ENCODE measurements at regions not wholly inside any gene's neighbourhood (a gene's known extent, or its start where the extent isn't known, plus 50 kb on each side); places are given as distances from the start of the nearest gene placed in this dataset.

DNA sequence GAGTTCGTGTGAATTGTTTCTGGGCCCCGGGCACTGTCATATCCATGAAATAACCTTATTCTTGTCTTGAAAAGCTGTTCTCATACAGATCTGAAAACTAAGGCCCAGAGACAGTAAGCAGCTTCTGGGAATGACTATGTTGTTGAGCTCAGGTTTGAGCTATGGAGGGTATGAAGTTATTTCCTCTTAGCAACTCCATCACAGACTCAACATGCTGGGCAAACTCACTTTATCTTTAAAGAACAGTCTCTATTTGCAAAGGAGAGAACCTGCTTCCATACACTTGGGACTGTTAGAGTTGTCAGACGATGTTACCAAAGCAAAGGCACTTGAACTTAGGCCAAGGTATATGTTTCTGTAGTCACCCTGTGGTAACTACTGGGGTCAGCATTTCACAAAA is 90.0 kb downstream of the GPR88 start:
- TF ChIP-seq CTCF (conservative IDR thresholded peaks at IDR 0.05; ENCODE audit: control insufficient read depth, insufficient read depth, low read depth, low read length): no peak
- DNase-seq (ENCODE audit: low read depth): no peak
- no peak overlapping the region for H3K4me3 ChIP-seq (ENCODE audit: control insufficient read depth, low read depth, low read length)

GRCh38 chr1:100628631-100629081 is 90.7 kb downstream of the GPR88 start:
- no peak overlapping the region for H3K4me3 ChIP-seq (ENCODE audit: control insufficient read depth, low read depth, low read length)
- DNase-seq (ENCODE audit: low read depth): peak; percentile 63
- no peak for TF ChIP-seq CTCF (conservative IDR thresholded peaks at IDR 0.05; ENCODE audit: control insufficient read depth, insufficient read depth, low read depth, low read length)

GRCh38 chr1:100629391-100629790 is 90.2 kb upstream of the VCAM1 start:
- no peak overlapping the region for H3K4me3 ChIP-seq (ENCODE audit: control insufficient read depth, low read depth, low read length)
- DNase-seq (ENCODE audit: low read depth): peak; percentile 34
- no peak for TF ChIP-seq CTCF (conservative IDR thresholded peaks at IDR 0.05; ENCODE audit: control insufficient read depth, insufficient read depth, low read depth, low read length)

DNA sequence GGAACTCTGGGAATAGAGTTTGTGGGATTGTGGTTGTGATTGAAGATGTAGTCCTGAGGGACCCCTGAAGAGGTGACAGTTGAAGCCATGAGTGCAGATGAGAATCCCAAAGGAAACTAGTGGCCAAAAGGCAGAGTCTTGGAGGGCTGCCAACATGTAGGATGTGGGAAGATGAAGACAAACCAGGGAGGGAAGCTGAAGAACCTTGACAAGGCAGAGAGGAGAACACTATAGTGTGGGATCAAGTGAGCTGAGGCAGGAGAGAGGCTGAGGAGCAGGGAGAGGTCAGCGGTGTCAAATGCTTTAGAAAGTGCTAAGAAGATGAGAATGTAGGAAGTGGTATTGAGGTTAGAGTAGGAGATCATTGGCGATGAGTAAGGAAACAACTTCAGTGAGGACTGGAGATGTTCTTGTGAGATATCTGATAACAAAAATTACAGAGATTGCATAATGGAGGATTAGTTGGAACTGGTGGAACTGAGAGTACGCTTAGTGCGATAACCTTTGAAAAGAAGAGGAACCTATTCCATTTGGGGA is 88.5 kb upstream of the VCAM1 start:
- TF ChIP-seq CTCF (conservative IDR thresholded peaks at IDR 0.05; ENCODE audit: control insufficient read depth, insufficient read depth, low read depth, low read length): no peak
- DNase-seq (ENCODE audit: low read depth): peak; percentile 96
- H3K4me3 ChIP-seq (ENCODE audit: control insufficient read depth, low read depth, low read length): no peak overlapping the region

DNA sequence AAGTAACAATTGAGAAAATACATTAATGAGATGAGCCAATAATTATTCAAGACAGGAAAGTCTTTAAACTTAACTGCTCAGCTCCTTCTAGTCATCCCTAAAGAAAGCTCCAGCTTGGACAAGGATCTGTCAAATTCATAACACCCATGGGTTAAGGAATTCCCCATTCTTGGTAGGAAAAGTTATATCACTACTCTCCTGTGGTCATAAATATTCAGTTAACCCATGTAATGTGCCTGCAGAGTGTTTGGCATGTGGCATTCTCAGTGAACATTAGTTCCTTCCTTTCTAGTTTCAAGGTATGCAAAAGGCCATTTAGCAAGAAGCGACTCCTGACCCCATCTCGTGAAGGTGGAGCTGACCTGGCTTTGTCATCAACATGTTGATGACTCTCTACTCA is 76.7 kb upstream of the VCAM1 start:
- H3K4me3 ChIP-seq (ENCODE audit: control insufficient read depth, low read depth, low read length): no peak overlapping the region
- no peak for TF ChIP-seq CTCF (conservative IDR thresholded peaks at IDR 0.05; ENCODE audit: control insufficient read depth, insufficient read depth, low read depth, low read length)
- no peak for DNase-seq (ENCODE audit: low read depth)

- H3K4me3 ChIP-seq (ENCODE audit: control insufficient read depth, low read depth, low read length): no peak overlapping the region
- TF ChIP-seq CTCF (conservative IDR thresholded peaks at IDR 0.05; ENCODE audit: control insufficient read depth, insufficient read depth, low read depth, low read length): no peak
- DNase-seq (ENCODE audit: low read depth): peak; percentile 58
Measured at GRCh38 chr1:100643471-100644196, 75.9 kb upstream of the VCAM1 start.

Data from fibroblast of mammary gland (primary cell).